ENCODE measurements at regions not wholly inside any gene's neighbourhood (a gene's known extent, or its start where the extent isn't known, plus 50 kb on each side); places are given as distances from the start of the nearest gene placed in this dataset.

DNA sequence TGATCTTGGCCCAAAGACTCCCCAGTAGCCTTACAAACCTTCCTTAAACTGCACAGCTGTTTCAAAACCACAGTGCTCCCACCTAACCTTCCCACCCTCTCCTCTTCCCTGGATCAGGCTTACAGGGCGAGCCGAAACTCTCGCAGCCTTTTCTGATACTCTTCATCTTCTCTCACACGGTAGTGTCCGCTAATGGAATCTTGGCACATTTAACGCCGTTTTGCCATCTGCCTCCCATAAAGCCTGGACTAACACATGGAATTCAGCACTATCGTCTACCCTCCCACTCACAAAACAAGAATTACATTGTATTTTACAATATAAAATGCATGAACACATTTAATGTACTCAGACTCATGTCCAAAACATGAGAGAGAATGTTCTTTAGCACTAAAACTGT is 135.9 kb downstream of the RAP2A start:
- TF ChIP-seq FOXA1 (IDR thresholded peaks at IDR 0.05) (no peak), HDGF (IDR thresholded peaks at IDR 0.05; ENCODE audit: borderline replicate concordance) (no peak), SP1 (IDR thresholded peaks at IDR 0.05) (no peak), L3MBTL2 (conservative IDR thresholded peaks at IDR 0.05) (no peak), NFRKB (IDR thresholded peaks at IDR 0.05) (no peak), ARNT (IDR thresholded peaks at IDR 0.05) (no peak), ELF4 (IDR thresholded peaks at IDR 0.05) (no peak), SUZ12 (IDR thresholded peaks at IDR 0.05) (no peak), FOXK2 (IDR thresholded peaks at IDR 0.05) (no peak), BHLHE40 (IDR thresholded peaks at IDR 0.05; ENCODE audit: borderline replicate concordance) (no peak), TARDBP (IDR thresholded peaks at IDR 0.05) (no peak)
- TF ChIP-seq, protein P1, sequence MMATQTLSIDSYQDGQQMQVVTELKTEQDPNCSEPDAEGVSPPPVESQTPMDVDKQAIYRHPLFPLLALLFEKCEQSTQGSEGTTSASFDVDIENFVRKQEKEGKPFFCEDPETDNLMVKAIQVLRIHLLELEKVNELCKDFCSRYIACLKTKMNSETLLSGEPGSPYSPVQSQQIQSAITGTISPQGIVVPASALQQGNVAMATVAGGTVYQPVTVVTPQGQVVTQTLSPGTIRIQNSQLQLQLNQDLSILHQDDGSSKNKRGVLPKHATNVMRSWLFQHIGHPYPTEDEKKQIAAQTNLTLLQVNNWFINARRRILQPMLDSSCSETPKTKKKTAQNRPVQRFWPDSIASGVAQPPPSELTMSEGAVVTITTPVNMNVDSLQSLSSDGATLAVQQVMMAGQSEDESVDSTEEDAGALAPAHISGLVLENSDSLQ (IDR thresholded peaks at IDR 0.05), result no peak
